ENCODE measurements at regions not wholly inside any gene's neighbourhood (a gene's known extent, or its start where the extent isn't known, plus 50 kb on each side); places are given as distances from the start of the nearest gene placed in this dataset.

DNA sequence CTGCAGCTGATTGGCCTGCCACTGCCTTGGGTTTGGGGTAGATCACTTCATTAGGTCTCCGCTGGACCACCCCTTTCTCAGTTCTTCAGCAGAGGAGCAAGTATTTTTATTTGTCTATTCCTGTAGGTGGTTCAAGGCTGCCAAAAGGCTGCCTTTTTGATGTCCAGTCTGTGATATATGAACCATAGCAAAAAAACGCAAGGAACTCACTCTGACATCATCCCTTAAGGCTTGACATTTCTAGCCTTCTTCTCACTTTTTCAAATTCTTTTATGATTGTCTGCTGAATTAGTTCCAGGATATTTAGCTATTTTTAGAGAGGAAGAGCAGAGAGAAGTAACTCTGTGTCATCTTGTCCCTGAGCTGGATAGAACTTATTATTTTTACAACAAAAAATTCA lies 269.2 kb downstream of the BAMBI start:
- WGBS, 2 experiments (ENCODE audit: insufficient coverage in 2 of 2) = 100% methylated on average over 1 of the region's 2 CpGs
- no peak overlapping the region for H3K4me3 ChIP-seq (ENCODE audit: extremely low read depth, insufficient read depth, low read length, poor library complexity, severe bottlenecking)
- no peaks in the 10 kb centered on the region for H3K4me1 ChIP-seq (ENCODE audit: control insufficient read depth, insufficient read depth, low read length, poor library complexity, severe bottlenecking)
- no peaks in the 10 kb centered on the region for H3K36me3 ChIP-seq (ENCODE audit: control insufficient read depth, insufficient read depth, low read length)
- peaks cover 9% of the 10 kb centered on the region for H3K9me3 ChIP-seq (ENCODE audit: control insufficient read depth, low read length)
- no peak overlapping the region for H3K27ac ChIP-seq (ENCODE audit: low read depth, low read length, severe bottlenecking)

GRCh38 chr10:28947171-28947570 lies 269.9 kb downstream of the BAMBI start:
- no peak overlapping the region for H3K27ac ChIP-seq (ENCODE audit: low read depth, low read length, severe bottlenecking)
- 93 to 100% methylated on average over 4 to 5 of the region's 6 CpGs for WGBS, 2 experiments (ENCODE audit: insufficient coverage in 2 of 2)
- H3K4me1 ChIP-seq (ENCODE audit: control insufficient read depth, insufficient read depth, low read length, poor library complexity, severe bottlenecking) = no peaks in the 10 kb centered on the region
- peaks cover 9% of the 10 kb centered on the region for H3K9me3 ChIP-seq (ENCODE audit: control insufficient read depth, low read length)
- H3K36me3 ChIP-seq (ENCODE audit: control insufficient read depth, insufficient read depth, low read length) = no peaks in the 10 kb centered on the region
- no peak overlapping the region for H3K4me3 ChIP-seq (ENCODE audit: extremely low read depth, insufficient read depth, low read length, poor library complexity, severe bottlenecking)

- H3K36me3 ChIP-seq (ENCODE audit: control insufficient read depth, insufficient read depth, low read length) = no peaks in the 10 kb centered on the region
- H3K9me3 ChIP-seq (ENCODE audit: control insufficient read depth, low read length) = peaks cover 9% of the 10 kb centered on the region
- H3K4me3 ChIP-seq (ENCODE audit: extremely low read depth, insufficient read depth, low read length, poor library complexity, severe bottlenecking) = no peak overlapping the region
- no peaks in the 10 kb centered on the region for H3K4me1 ChIP-seq (ENCODE audit: control insufficient read depth, insufficient read depth, low read length, poor library complexity, severe bottlenecking)
- WGBS, 2 experiments (ENCODE audit: insufficient coverage in 2 of 2) = 100% methylated on average over 1 of the region's 1 CpG; no CpG with 5 or more reads in 1 of the 2 experiments
- H3K27ac ChIP-seq (ENCODE audit: low read depth, low read length, severe bottlenecking) = no peak overlapping the region
These were observed 270.7 kb downstream of the BAMBI start for GRCh38 chr10:28948046-28948445.

- no peaks in the 10 kb centered on the region for H3K36me3 ChIP-seq (ENCODE audit: control insufficient read depth, insufficient read depth, low read length)
- no peaks in the 10 kb centered on the region for H3K4me1 ChIP-seq (ENCODE audit: control insufficient read depth, insufficient read depth, low read length, poor library complexity, severe bottlenecking)
- H3K4me3 ChIP-seq (ENCODE audit: extremely low read depth, insufficient read depth, low read length, poor library complexity, severe bottlenecking) = no peak overlapping the region
- WGBS, 2 experiments (ENCODE audit: insufficient coverage in 2 of 2) = 96% methylated on average over 2 to 4 of the region's 8 CpGs
- no peak overlapping the region for H3K27ac ChIP-seq (ENCODE audit: low read depth, low read length, severe bottlenecking)
- peaks cover 4% of the 10 kb centered on the region for H3K9me3 ChIP-seq (ENCODE audit: control insufficient read depth, low read length)
These were observed 272.0 kb downstream of the BAMBI start for GRCh38 chr10:28949005-28950004.

DNA sequence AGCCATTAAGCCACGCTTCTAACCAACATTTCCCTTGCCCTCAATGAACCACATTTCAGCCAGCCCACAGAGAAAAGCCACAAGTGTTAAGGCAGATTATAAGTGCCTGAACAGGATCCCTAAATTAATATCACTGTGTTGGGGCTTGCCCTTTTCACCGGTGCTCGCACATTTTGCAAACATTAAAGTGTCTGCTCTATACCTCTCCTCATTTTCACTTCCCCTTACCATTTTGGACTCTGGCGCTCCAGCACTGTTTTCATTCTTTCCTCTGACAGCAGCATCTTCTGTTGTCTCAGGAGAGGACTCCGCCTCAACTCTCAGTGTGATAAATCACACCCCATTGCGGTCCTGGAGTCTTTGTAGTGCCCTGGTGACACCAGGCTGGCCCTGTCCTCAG lies 274.2 kb downstream of the BAMBI start:
- WGBS, 2 experiments (ENCODE audit: insufficient coverage in 2 of 2) = 90 to 95% methylated on average over 3 to 4 of the region's 6 CpGs
- no peaks in the 10 kb centered on the region for H3K4me1 ChIP-seq (ENCODE audit: control insufficient read depth, insufficient read depth, low read length, poor library complexity, severe bottlenecking)

DNA sequence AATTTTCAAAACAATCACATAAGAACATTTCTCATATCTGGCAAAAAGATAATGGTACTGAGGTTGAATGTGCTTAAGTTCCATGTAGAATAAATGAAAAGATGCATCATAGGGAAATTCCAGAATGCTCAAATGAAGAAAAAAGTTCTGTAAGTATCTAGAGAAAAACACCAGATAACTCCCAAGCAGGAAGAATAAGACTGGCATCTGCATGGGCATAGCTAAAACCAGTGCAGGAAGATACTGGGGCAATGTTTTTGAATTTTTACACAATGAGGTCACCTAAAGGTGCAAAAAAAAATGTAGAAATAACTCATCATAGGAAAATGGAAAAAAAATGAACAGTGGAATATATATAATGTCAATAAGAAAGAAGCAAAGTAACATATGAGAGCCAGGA lies 275.2 kb downstream of the BAMBI start:
- Histone ChIP-seq H3K9me3 (ENCODE audit: control insufficient read depth, low read length) (no peaks in the 10 kb centered on the region), H3K27ac (ENCODE audit: low read depth, low read length, severe bottlenecking) (no peak overlapping the region), H3K4me3 (ENCODE audit: extremely low read depth, insufficient read depth, low read length, poor library complexity, severe bottlenecking) (no peak overlapping the region), H3K4me1 (ENCODE audit: control insufficient read depth, insufficient read depth, low read length, poor library complexity, severe bottlenecking) (no peaks in the 10 kb centered on the region), H3K36me3 (ENCODE audit: control insufficient read depth, insufficient read depth, low read length) (no peaks in the 10 kb centered on the region)

More for the DNA sequence above, 274.2 kb downstream of the BAMBI start:
- H3K9me3 ChIP-seq (ENCODE audit: control insufficient read depth, low read length) = no peaks in the 10 kb centered on the region
- H3K27ac ChIP-seq (ENCODE audit: low read depth, low read length, severe bottlenecking) = no peak overlapping the region
- H3K36me3 ChIP-seq (ENCODE audit: control insufficient read depth, insufficient read depth, low read length) = no peaks in the 10 kb centered on the region
- no peak overlapping the region for H3K4me3 ChIP-seq (ENCODE audit: extremely low read depth, insufficient read depth, low read length, poor library complexity, severe bottlenecking)

DNA sequence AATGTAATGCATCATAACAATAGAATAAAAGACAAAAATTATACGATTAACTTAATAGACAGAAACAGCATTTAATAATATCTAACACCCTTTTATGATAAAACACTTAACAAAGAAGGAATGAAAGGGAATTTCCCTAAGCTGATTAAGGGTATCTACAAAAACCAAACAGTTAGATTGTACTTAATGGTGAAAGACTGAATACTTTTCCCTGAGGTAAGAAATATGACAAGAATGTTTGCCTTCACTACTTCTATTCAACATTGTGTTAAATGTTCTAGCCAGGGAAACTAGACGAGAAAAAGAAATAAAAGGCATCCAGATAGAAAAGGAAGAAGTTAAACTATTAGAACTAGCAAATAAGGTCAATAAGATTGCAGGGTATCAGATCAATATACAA lies 276.9 kb downstream of the BAMBI start:
- Histone ChIP-seq H3K27ac (ENCODE audit: low read depth, low read length, severe bottlenecking) (no peak overlapping the region), H3K9me3 (ENCODE audit: control insufficient read depth, low read length) (peaks cover 7% of the 10 kb centered on the region), H3K4me1 (ENCODE audit: control insufficient read depth, insufficient read depth, low read length, poor library complexity, severe bottlenecking) (no peaks in the 10 kb centered on the region), H3K4me3 (ENCODE audit: extremely low read depth, insufficient read depth, low read length, poor library complexity, severe bottlenecking) (no peak overlapping the region), H3K36me3 (ENCODE audit: control insufficient read depth, insufficient read depth, low read length) (no peaks in the 10 kb centered on the region)
- WGBS, 2 experiments (ENCODE audit: insufficient coverage in 2 of 2) = no CpG with 5 or more reads among the region's 2 CpGs

GRCh38 chr10:28958468-28958867 lies 281.1 kb downstream of the BAMBI start:
- no peak overlapping the region for H3K4me3 ChIP-seq (ENCODE audit: extremely low read depth, insufficient read depth, low read length, poor library complexity, severe bottlenecking)
- H3K36me3 ChIP-seq (ENCODE audit: control insufficient read depth, insufficient read depth, low read length) = no peaks in the 10 kb centered on the region
- H3K27ac ChIP-seq (ENCODE audit: low read depth, low read length, severe bottlenecking) = no peak overlapping the region

DNA sequence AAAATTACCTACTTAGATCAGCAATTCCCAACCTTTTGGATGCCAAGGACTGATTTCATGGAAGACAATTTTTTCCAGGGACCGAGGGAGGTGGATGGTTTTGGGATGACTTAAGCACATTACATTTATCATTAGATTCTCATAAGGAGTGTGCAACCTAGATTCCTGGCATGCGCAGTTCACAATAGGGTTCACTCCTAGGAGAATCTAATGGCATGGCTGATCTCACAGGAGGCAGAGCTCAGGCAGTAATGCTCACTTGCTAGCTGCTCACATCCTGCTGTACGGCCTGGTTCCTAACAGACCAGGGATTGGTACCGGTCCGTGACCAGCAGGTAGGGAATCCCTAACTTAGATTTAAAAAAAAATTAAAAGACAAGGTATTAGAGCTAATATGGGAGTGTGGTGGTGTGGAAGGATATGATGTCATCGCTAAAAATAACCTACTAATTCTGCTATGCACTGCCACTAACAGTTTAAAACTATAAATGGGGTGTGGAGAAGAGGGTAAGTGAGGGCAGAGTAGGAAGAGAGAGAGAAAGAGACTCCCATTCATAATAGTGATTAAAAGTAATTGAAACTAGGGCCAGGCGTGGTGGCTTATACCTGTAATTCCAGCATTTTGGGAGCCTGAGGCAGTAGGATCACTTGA lies 282.7 kb downstream of the BAMBI start:
- Histone ChIP-seq H3K9me3 (ENCODE audit: control insufficient read depth, low read length) (peaks cover 9% of the 10 kb centered on the region), H3K27ac (ENCODE audit: low read depth, low read length, severe bottlenecking) (no peak overlapping the region), H3K4me3 (ENCODE audit: extremely low read depth, insufficient read depth, low read length, poor library complexity, severe bottlenecking) (no peak overlapping the region), H3K36me3 (ENCODE audit: control insufficient read depth, insufficient read depth, low read length) (no peaks in the 10 kb centered on the region), H3K4me1 (ENCODE audit: control insufficient read depth, insufficient read depth, low read length, poor library complexity, severe bottlenecking) (no peaks in the 10 kb centered on the region)
- 83 to 95% methylated on average over 4 to 5 of the region's 7 CpGs for WGBS, 2 experiments (ENCODE audit: insufficient coverage in 2 of 2)

More at GRCh38 chr10:28958468-28958867, 281.1 kb downstream of the BAMBI start:
- Histone ChIP-seq H3K9me3 (ENCODE audit: control insufficient read depth, low read length) (peaks cover 7% of the 10 kb centered on the region), H3K4me1 (ENCODE audit: control insufficient read depth, insufficient read depth, low read length, poor library complexity, severe bottlenecking) (no peaks in the 10 kb centered on the region)

GRCh38 chr10:28962768-28963167 lies 285.4 kb downstream of the BAMBI start:
- no CpG with 5 or more reads among the region's 4 CpGs for WGBS, 2 experiments (ENCODE audit: insufficient coverage in 2 of 2)

More at GRCh38 chr10:28962768-28963167, 285.4 kb downstream of the BAMBI start:
- peaks cover 9% of the 10 kb centered on the region for H3K9me3 ChIP-seq (ENCODE audit: control insufficient read depth, low read length)
- no peaks in the 10 kb centered on the region for H3K36me3 ChIP-seq (ENCODE audit: control insufficient read depth, insufficient read depth, low read length)
- no peak overlapping the region for H3K27ac ChIP-seq (ENCODE audit: low read depth, low read length, severe bottlenecking)
- no peaks in the 10 kb centered on the region for H3K4me1 ChIP-seq (ENCODE audit: control insufficient read depth, insufficient read depth, low read length, poor library complexity, severe bottlenecking)
- H3K4me3 ChIP-seq (ENCODE audit: extremely low read depth, insufficient read depth, low read length, poor library complexity, severe bottlenecking) = no peak overlapping the region
